ENCODE measurements at regions not wholly inside any gene's neighbourhood (a gene's known extent, or its start where the extent isn't known, plus 50 kb on each side); places are given as distances from the start of the nearest gene placed in this dataset.

GRCh38 chr12:125299840-125300239 is 234.6 kb downstream of the AACS start:
- no peaks in the 10 kb centered on the region for H3K4me1 ChIP-seq (ENCODE audit: control insufficient read depth, insufficient read depth, low read length, poor library complexity, severe bottlenecking)
- H3K36me3 ChIP-seq (ENCODE audit: control insufficient read depth, insufficient read depth, low read length): no peaks in the 10 kb centered on the region
- no peak overlapping the region for H3K4me3 ChIP-seq (ENCODE audit: insufficient read depth, low read depth, low read length, poor library complexity, severe bottlenecking)
- H3K27me3 ChIP-seq (replicated peaks; ENCODE audit: control insufficient read depth, insufficient read depth, low read length, poor library complexity, severe bottlenecking): no peaks in the 10 kb centered on the region
- H3K9me3 ChIP-seq (ENCODE audit: control insufficient read depth, low read length): no peaks in the 10 kb centered on the region
- H3K27ac ChIP-seq (ENCODE audit: insufficient read depth, low read length, poor library complexity, severe bottlenecking): no peak overlapping the region
- no peak for DNase-seq

- Histone ChIP-seq H3K4me1 (ENCODE audit: control insufficient read depth, insufficient read depth, low read length, poor library complexity, severe bottlenecking) (no peaks in the 10 kb centered on the region), H3K9me3 (ENCODE audit: control insufficient read depth, low read length) (no peaks in the 10 kb centered on the region), H3K27me3 (replicated peaks; ENCODE audit: control insufficient read depth, insufficient read depth, low read length, poor library complexity, severe bottlenecking) (no peaks in the 10 kb centered on the region), H3K36me3 (ENCODE audit: control insufficient read depth, insufficient read depth, low read length) (no peaks in the 10 kb centered on the region), H3K4me3 (ENCODE audit: insufficient read depth, low read depth, low read length, poor library complexity, severe bottlenecking) (no peak overlapping the region), H3K27ac (ENCODE audit: insufficient read depth, low read length, poor library complexity, severe bottlenecking) (no peak overlapping the region)
- DNase-seq: no peak
Observed at GRCh38 chr12:125300249-125300648, 235.0 kb downstream of the AACS start.

GRCh38 chr12:125303337-125303736 is 238.1 kb downstream of the AACS start:
- Histone ChIP-seq H3K4me1 (ENCODE audit: control insufficient read depth, insufficient read depth, low read length, poor library complexity, severe bottlenecking) (no peaks in the 10 kb centered on the region), H3K27ac (ENCODE audit: insufficient read depth, low read length, poor library complexity, severe bottlenecking) (no peak overlapping the region), H3K4me3 (ENCODE audit: insufficient read depth, low read depth, low read length, poor library complexity, severe bottlenecking) (no peak overlapping the region), H3K27me3 (replicated peaks; ENCODE audit: control insufficient read depth, insufficient read depth, low read length, poor library complexity, severe bottlenecking) (no peaks in the 10 kb centered on the region), H3K36me3 (ENCODE audit: control insufficient read depth, insufficient read depth, low read length) (no peaks in the 10 kb centered on the region), H3K9me3 (ENCODE audit: control insufficient read depth, low read length) (no peaks in the 10 kb centered on the region)
- no peak for DNase-seq

- no peaks in the 10 kb centered on the region for H3K36me3 ChIP-seq (ENCODE audit: control insufficient read depth, insufficient read depth, low read length)
- H3K27me3 ChIP-seq (replicated peaks; ENCODE audit: control insufficient read depth, insufficient read depth, low read length, poor library complexity, severe bottlenecking): no peaks in the 10 kb centered on the region
- H3K9me3 ChIP-seq (ENCODE audit: control insufficient read depth, low read length): no peaks in the 10 kb centered on the region
- H3K4me1 ChIP-seq (ENCODE audit: control insufficient read depth, insufficient read depth, low read length, poor library complexity, severe bottlenecking): no peaks in the 10 kb centered on the region
- no peak overlapping the region for H3K4me3 ChIP-seq (ENCODE audit: insufficient read depth, low read depth, low read length, poor library complexity, severe bottlenecking)
- no peak for DNase-seq
- no peak overlapping the region for H3K27ac ChIP-seq (ENCODE audit: insufficient read depth, low read length, poor library complexity, severe bottlenecking)
Observed at GRCh38 chr12:125304029-125304428, 238.8 kb downstream of the AACS start.

- Histone ChIP-seq H3K27me3 (replicated peaks; ENCODE audit: control insufficient read depth, insufficient read depth, low read length, poor library complexity, severe bottlenecking) (no peaks in the 10 kb centered on the region), H3K4me3 (ENCODE audit: insufficient read depth, low read depth, low read length, poor library complexity, severe bottlenecking) (no peak overlapping the region), H3K27ac (ENCODE audit: insufficient read depth, low read length, poor library complexity, severe bottlenecking) (no peak overlapping the region), H3K4me1 (ENCODE audit: control insufficient read depth, insufficient read depth, low read length, poor library complexity, severe bottlenecking) (no peaks in the 10 kb centered on the region), H3K36me3 (ENCODE audit: control insufficient read depth, insufficient read depth, low read length) (no peaks in the 10 kb centered on the region), H3K9me3 (ENCODE audit: control insufficient read depth, low read length) (no peaks in the 10 kb centered on the region)
- no peak for DNase-seq
Observed at GRCh38 chr12:125305231-125305630, 240.0 kb downstream of the AACS start.

GRCh38 chr12:125310461-125310860 is 245.2 kb downstream of the AACS start:
- no peaks in the 10 kb centered on the region for H3K36me3 ChIP-seq (ENCODE audit: control insufficient read depth, insufficient read depth, low read length)
- no peak overlapping the region for H3K27ac ChIP-seq (ENCODE audit: insufficient read depth, low read length, poor library complexity, severe bottlenecking)
- no peaks in the 10 kb centered on the region for H3K4me1 ChIP-seq (ENCODE audit: control insufficient read depth, insufficient read depth, low read length, poor library complexity, severe bottlenecking)
- no peaks in the 10 kb centered on the region for H3K27me3 ChIP-seq (replicated peaks; ENCODE audit: control insufficient read depth, insufficient read depth, low read length, poor library complexity, severe bottlenecking)
- no peak overlapping the region for H3K4me3 ChIP-seq (ENCODE audit: insufficient read depth, low read depth, low read length, poor library complexity, severe bottlenecking)
- H3K9me3 ChIP-seq (ENCODE audit: control insufficient read depth, low read length): no peaks in the 10 kb centered on the region
- no peak for DNase-seq

GRCh38 chr12:125311050-125311449 is 245.8 kb downstream of the AACS start:
- no peak overlapping the region for H3K4me3 ChIP-seq (ENCODE audit: insufficient read depth, low read depth, low read length, poor library complexity, severe bottlenecking)
- no peaks in the 10 kb centered on the region for H3K9me3 ChIP-seq (ENCODE audit: control insufficient read depth, low read length)
- no peaks in the 10 kb centered on the region for H3K4me1 ChIP-seq (ENCODE audit: control insufficient read depth, insufficient read depth, low read length, poor library complexity, severe bottlenecking)
- no peaks in the 10 kb centered on the region for H3K27me3 ChIP-seq (replicated peaks; ENCODE audit: control insufficient read depth, insufficient read depth, low read length, poor library complexity, severe bottlenecking)
- H3K27ac ChIP-seq (ENCODE audit: insufficient read depth, low read length, poor library complexity, severe bottlenecking): no peak overlapping the region
- DNase-seq: no peak
- no peaks in the 10 kb centered on the region for H3K36me3 ChIP-seq (ENCODE audit: control insufficient read depth, insufficient read depth, low read length)

GRCh38 chr12:125312471-125312870 is 247.2 kb downstream of the AACS start:
- no peak for DNase-seq
- H3K27ac ChIP-seq (ENCODE audit: insufficient read depth, low read length, poor library complexity, severe bottlenecking): no peak overlapping the region
- H3K4me3 ChIP-seq (ENCODE audit: insufficient read depth, low read depth, low read length, poor library complexity, severe bottlenecking): no peak overlapping the region
- H3K9me3 ChIP-seq (ENCODE audit: control insufficient read depth, low read length): no peaks in the 10 kb centered on the region
- no peaks in the 10 kb centered on the region for H3K36me3 ChIP-seq (ENCODE audit: control insufficient read depth, insufficient read depth, low read length)
- no peaks in the 10 kb centered on the region for H3K4me1 ChIP-seq (ENCODE audit: control insufficient read depth, insufficient read depth, low read length, poor library complexity, severe bottlenecking)
- H3K27me3 ChIP-seq (replicated peaks; ENCODE audit: control insufficient read depth, insufficient read depth, low read length, poor library complexity, severe bottlenecking): no peaks in the 10 kb centered on the region

GRCh38 chr12:125314051-125314755 is 249.0 kb downstream of the AACS start:
- Histone ChIP-seq H3K27me3 (replicated peaks; ENCODE audit: control insufficient read depth, insufficient read depth, low read length, poor library complexity, severe bottlenecking) (no peaks in the 10 kb centered on the region), H3K4me1 (ENCODE audit: control insufficient read depth, insufficient read depth, low read length, poor library complexity, severe bottlenecking) (no peaks in the 10 kb centered on the region), H3K36me3 (ENCODE audit: control insufficient read depth, insufficient read depth, low read length) (no peaks in the 10 kb centered on the region), H3K9me3 (ENCODE audit: control insufficient read depth, low read length) (no peaks in the 10 kb centered on the region), H3K4me3 (ENCODE audit: insufficient read depth, low read depth, low read length, poor library complexity, severe bottlenecking) (no peak overlapping the region), H3K27ac (ENCODE audit: insufficient read depth, low read length, poor library complexity, severe bottlenecking) (no peak overlapping the region)
- no peak for DNase-seq

- H3K36me3 ChIP-seq (ENCODE audit: control insufficient read depth, insufficient read depth, low read length): no peaks in the 10 kb centered on the region
- H3K4me3 ChIP-seq (ENCODE audit: insufficient read depth, low read depth, low read length, poor library complexity, severe bottlenecking): no peak overlapping the region
- no peaks in the 10 kb centered on the region for H3K4me1 ChIP-seq (ENCODE audit: control insufficient read depth, insufficient read depth, low read length, poor library complexity, severe bottlenecking)
- no peak overlapping the region for H3K27ac ChIP-seq (ENCODE audit: insufficient read depth, low read length, poor library complexity, severe bottlenecking)
- DNase-seq: no peak
- no peaks in the 10 kb centered on the region for H3K9me3 ChIP-seq (ENCODE audit: control insufficient read depth, low read length)
- H3K27me3 ChIP-seq (replicated peaks; ENCODE audit: control insufficient read depth, insufficient read depth, low read length, poor library complexity, severe bottlenecking): no peaks in the 10 kb centered on the region
Observed at GRCh38 chr12:125315771-125316170, 250.5 kb downstream of the AACS start.

Measured in effector memory CD4-positive, alpha-beta T cell (primary cell).